GM21737 (cell line): ENCODE measurements at regions not wholly inside any gene's neighbourhood (a gene's known extent, or its start where the extent isn't known, plus 50 kb on each side); places are given as distances from the start of the nearest gene placed in this dataset.
"Not testable (repeated sequence)": the region's sequence is repeated elsewhere in the genome, so short reads cannot be mapped to it uniquely, and the experiment has no call there.

ENCODE experiments used
- ATAC-seq: cut with Tn5 transposase; IDR thresholded peaks from one replicate; pipeline ENCODE4 v1.9.1; 2021; ENCODE audit warnings: mild to moderate bottlenecking, moderate library complexity; ENCODE audit not compliant: unreplicated experiment

- ATAC-seq, result no peak
Observed at GRCh38 chr5:117679046-117679445, 1104.4 kb upstream of the SEMA6A start.

- no peak for ATAC-seq
Observed at GRCh38 chr5:117675646-117676045, 1101.0 kb upstream of the SEMA6A start.

- no peak for ATAC-seq
Observed at GRCh38 chr5:117671551-117671950, 1096.9 kb upstream of the SEMA6A start.

GRCh38 chr5:117667105-117667504 is 1092.5 kb upstream of the SEMA6A start:
- ATAC-seq, result no peak

GRCh38 chr5:117665121-117665520 is 1090.5 kb upstream of the SEMA6A start:
- no peak for ATAC-seq

- no peak for ATAC-seq
Observed at GRCh38 chr5:117662361-117662760, 1087.7 kb upstream of the SEMA6A start.

GRCh38 chr5:117657541-117657940 is 1082.9 kb upstream of the SEMA6A start:
- no peak for ATAC-seq

GRCh38 chr5:117652958-117653280 is 1078.3 kb upstream of the SEMA6A start:
- ATAC-seq, result no peak

- no peak for ATAC-seq
Observed at GRCh38 chr5:117652036-117652957, 1077.7 kb upstream of the SEMA6A start.

- no peak for ATAC-seq
Observed at GRCh38 chr5:117649821-117650220, 1075.2 kb upstream of the SEMA6A start.

GRCh38 chr5:117645400-117645799 is 1070.8 kb upstream of the SEMA6A start:
- ATAC-seq, result no peak

- no peak for ATAC-seq
Observed at GRCh38 chr5:117638581-117638980, 1064.0 kb upstream of the SEMA6A start.

- ATAC-seq, result no peak
Observed at GRCh38 chr5:117633093-117633492, 1058.5 kb upstream of the SEMA6A start.

- no peak for ATAC-seq
Observed at GRCh38 chr5:117624201-117624600, 1049.6 kb upstream of the SEMA6A start.

GRCh38 chr5:117623042-117623805 is 1048.6 kb upstream of the SEMA6A start:
- no peak for ATAC-seq

- ATAC-seq, result no peak
Observed at GRCh38 chr5:117621921-117622320, 1047.3 kb upstream of the SEMA6A start.

- ATAC-seq, result no peak
Observed at GRCh38 chr5:117615226-117615625, 1040.6 kb upstream of the SEMA6A start.

GRCh38 chr5:117614408-117614807 is 1039.8 kb upstream of the SEMA6A start:
- ATAC-seq, result no peak

- no peak for ATAC-seq
Observed at GRCh38 chr5:117604845-117605244, 1030.2 kb upstream of the SEMA6A start.

- not testable (repeated sequence) for ATAC-seq
Observed at GRCh38 chr5:117599811-117600210, 1025.2 kb upstream of the SEMA6A start.

GRCh38 chr5:117594166-117594565 is 1019.5 kb upstream of the SEMA6A start:
- no peak for ATAC-seq

- peak; percentile 86 for ATAC-seq
Observed at GRCh38 chr5:117590944-117591343, 1016.3 kb upstream of the SEMA6A start.
